ENCODE measurements at regions not wholly inside any gene's neighbourhood (a gene's known extent, or its start where the extent isn't known, plus 50 kb on each side); places are given as distances from the start of the nearest gene placed in this dataset.
"Not testable (repeated sequence)": the region's sequence is repeated elsewhere in the genome, so short reads cannot be mapped to it uniquely, and the experiment has no call there.

DNA sequence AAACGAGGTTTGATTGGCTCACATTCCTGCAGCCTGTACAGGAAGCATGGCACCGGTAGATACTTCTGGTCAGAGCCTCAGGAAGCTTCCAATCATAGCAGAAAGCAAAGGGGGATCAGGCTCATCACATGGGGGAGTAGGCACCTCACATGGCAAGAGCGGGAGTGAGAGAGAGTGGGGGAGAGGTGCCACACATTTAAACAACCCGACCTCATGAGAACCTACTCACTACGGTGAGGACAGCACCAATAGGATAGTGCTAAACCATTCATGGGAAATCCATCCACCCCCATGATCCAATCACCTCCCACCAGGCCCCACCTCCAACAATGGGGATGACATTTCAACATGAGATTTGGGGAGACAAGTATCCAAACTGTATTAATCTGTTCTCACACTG, 105.8 kb downstream of the SOCS6 start:
- DNase-seq (ENCODE audit: low spot score): no peak

- no peak for DNase-seq (ENCODE audit: low spot score)
These were observed 101.7 kb downstream of the SOCS6 start for GRCh38 chr18:70390371-70391090.

GRCh38 chr18:70389036-70389435, 100.2 kb downstream of the SOCS6 start:
- DNase-seq (ENCODE audit: low spot score): not testable (repeated sequence)

- DNase-seq (ENCODE audit: low spot score): no peak
These were observed 98.2 kb downstream of the SOCS6 start for GRCh38 chr18:70387027-70387426.

DNA sequence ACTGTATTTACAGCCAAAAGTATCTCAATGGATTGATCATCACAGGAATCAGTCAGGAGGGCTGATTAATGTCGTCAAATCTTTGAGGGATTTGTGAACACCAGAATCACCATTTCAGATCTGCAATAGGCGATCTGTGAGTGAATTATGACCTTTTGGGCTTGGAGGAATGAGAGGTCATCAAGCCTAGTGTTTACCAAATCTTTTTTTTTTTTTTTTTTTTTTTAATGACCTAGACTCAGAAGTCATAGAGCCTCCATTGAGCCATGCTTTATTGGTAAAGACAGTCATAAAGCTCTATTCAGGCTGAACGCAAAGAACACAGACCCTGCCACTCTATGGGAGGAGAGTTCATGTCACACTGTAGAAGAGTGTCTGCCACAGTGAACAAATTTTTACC, 97.7 kb downstream of the SOCS6 start:
- DNase-seq (ENCODE audit: low spot score): no peak

- DNase-seq (ENCODE audit: low spot score): no peak
These were observed 96.6 kb downstream of the SOCS6 start for GRCh38 chr18:70385474-70385873.

DNA sequence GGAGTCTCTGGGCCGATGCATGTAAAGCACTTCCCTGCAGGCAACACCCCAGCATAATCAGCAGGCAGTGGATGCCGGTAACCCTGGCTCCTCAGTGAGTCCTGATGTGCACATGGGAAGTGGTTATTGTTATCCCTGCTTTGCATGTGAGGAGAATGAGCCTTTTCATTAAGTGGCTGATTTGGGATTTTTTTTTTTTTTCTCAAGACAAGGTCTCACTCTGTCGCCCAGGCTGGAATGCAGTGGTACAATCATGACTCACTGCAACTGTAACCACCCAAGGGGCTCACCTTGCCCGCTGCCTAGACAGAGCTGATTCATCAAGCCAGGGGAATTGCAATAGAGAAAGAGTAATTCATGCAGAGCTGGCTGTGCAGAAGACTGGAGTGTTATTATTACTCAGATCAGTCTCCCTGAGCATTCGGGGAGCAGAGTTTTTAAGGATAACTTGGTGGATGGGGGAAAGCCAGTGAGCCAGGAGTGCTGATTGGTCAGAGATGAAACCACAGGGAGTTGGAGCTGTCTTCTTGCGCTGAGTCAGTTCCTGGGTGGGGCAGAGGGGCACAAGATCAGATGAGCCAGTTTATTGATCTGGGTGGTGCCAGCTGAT, 95.4 kb downstream of the SOCS6 start:
- no peak for DNase-seq (ENCODE audit: low spot score)

DNA sequence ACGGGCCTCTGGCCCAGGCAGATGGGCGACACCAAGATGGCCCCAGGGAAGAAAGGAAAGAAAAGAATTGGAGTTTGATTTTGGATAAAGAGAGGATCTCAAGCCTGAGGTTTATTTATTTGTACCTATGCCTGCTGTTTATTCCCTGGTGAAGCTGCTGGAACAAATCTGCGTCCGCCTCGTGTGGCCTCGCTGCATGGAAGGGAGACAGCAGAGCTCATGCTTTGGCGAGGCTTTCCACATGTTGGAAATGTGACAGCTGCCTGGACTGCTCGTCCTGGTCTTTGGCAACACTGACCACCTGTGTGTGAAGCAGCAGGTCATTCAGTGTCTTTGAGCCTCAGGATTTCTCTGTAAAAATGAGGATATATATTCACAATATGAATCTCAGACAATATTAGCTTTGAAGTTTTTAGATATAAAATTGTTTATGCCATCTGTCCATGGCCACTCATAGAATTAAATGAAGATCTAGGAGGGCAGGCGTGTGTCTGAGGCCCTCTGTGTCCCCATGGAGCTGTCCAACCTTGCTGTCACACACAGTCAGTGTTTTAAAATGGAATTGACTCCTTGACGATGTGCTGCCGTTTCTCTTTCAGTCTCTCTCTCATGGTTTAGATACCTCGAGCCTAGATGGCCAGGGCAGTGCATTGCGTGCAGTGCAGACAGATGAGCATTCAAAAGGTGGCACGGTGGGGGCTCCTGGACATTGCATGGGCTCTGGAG, 94.3 kb downstream of the SOCS6 start:
- no peak for DNase-seq (ENCODE audit: low spot score)

- no peak for DNase-seq (ENCODE audit: low spot score)
These were observed 93.2 kb downstream of the SOCS6 start for GRCh38 chr18:70382017-70382416.

DNA sequence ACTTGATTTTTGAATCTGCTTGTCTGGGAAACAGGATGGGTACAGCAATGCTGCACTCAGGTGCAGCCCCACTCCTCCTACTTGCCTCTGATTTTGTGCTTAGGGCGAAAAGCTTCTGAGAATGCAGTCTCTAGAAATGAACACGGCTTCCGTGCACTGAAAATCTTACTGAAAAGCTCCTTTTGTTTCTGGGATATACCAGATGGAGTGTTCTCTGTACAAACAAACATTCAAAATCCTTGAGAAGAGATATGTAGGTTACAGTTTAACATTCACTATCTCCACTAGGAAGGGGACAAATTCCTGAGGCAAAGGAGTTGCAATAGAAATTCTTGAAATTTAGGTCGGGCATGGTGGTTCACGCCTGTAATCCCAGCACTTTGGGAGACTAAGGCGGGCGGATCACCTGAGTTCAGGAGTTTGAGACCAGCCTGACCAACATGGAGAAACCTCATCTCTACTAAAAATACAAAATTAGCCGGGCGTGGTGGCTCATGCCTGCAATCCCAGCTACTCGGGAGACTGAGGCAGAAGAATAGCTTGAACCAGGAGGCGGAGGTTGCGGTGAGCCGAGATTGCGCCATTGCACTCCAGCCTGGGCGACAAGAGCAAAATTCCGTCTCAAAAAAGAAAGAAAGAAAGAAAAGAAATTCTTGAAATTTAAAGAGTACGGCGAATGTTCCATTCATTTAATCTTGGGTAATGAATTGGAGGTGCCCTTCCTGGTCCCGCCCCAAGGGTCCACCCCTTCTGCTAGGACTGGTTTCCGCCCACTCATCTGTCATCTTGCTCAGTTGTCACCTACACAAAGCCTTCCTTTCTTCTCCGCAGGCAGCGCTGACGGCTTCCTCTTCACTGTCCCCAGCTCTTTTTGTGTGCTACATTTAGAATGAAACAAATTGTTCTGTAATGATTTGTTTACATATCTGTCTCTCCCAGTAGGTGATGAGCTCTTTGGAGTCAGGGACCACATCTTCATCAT, 92.4 kb downstream of the SOCS6 start:
- DNase-seq (ENCODE audit: low spot score): no peak
